Suprapubic skin (tissue), 4 donors: ENCODE measurements at regions not wholly inside any gene's neighbourhood (a gene's known extent, or its start where the extent isn't known, plus 50 kb on each side); places are given as distances from the start of the nearest gene placed in this dataset.

Source experiments
- DNase-seq, 2 donors: peaks; one replicate each; pipeline ENCODE4 v3.0.0-alpha.2; 2019; ENCODE audit warnings: low spot score in 2 of 2
- H3K27ac ChIP-seq: fragments of 200-600 bp; sonication (generic); one replicate; pipeline ENCODE4 v1.5.1; 2019
- H3K27me3 ChIP-seq: fragments of 200-600 bp; sonication (generic); one replicate; pipeline ENCODE4 v1.5.1; 2019
- H3K36me3 ChIP-seq: fragments of 200-600 bp; sonication (generic); one replicate; pipeline ENCODE4 v1.5.1; 2019
- H3K4me1 ChIP-seq: fragments of 200-600 bp; sonication (generic); one replicate; pipeline ENCODE4 v1.5.1; 2019
- H3K4me3 ChIP-seq: fragments of 200-600 bp; sonication (generic); one replicate; pipeline ENCODE4 v1.5.1; 2019; ENCODE audit warnings: mild to moderate bottlenecking
- H3K9me3 ChIP-seq: fragments of 200-600 bp; sonication (generic); one replicate; pipeline ENCODE4 v1.5.1; 2019
- CTCF ChIP-seq, 2 donors: fragments of 200-600 bp in 1 of 2; fragments of 450-650 bp in 1 of 2; sonication (generic) in 1 of 2; IDR thresholded peaks; one replicate each; pipeline ENCODE4 v1.5.1; 2016 to 2019; ENCODE audit warnings: antibody characterized with exemption in 2 of 2, mild to moderate bottlenecking in 1 of 2, moderate library complexity in 1 of 2
- EP300 ChIP-seq: sonication (generic); formaldehyde crosslinking; IDR thresholded peaks from one replicate; pipeline ENCODE4 v1.6.1; 2017; ENCODE audit warnings: antibody characterized with exemption
- POLR2A ChIP-seq, 2 donors: fragments of 450-650 bp; IDR thresholded peaks; one replicate each; pipeline ENCODE4 v1.6.1; 2017; ENCODE audit warnings: antibody characterized with exemption in 2 of 2, mild to moderate bottlenecking in 2 of 2, moderate library complexity in 2 of 2
- POLR2AphosphoS5 ChIP-seq, 3 donors: sonication (generic); formaldehyde crosslinking; IDR thresholded peaks; one replicate each; pipeline ENCODE4 v1.6.1; 2017; ENCODE audit warnings: antibody characterized with exemption in 3 of 3
- WGBS: methylation state at CpG from one replicate; pipeline ENCODE4 v1.1.5; 2018; 5-methylcytosine and 5-hydroxymethylcytosine counted together

GRCh38 chr4:81881855-81882621 lies 410.3 kb upstream of the RASGEF1B start:
- H3K36me3 ChIP-seq, result no peaks in the 10 kb centered on the region
- no peak overlapping the region for H3K4me3 ChIP-seq
- no peak overlapping the region for H3K27ac ChIP-seq
- no peaks in the 10 kb centered on the region for H3K27me3 ChIP-seq
- no peak for TF ChIP-seq EP300
- TF ChIP-seq POLR2A (IDR thresholded peaks at IDR 0.05), result no peak
- no peak for TF ChIP-seq POLR2AphosphoS5 (IDR thresholded peaks at IDR 0.05)
- TF ChIP-seq CTCF (IDR thresholded peaks at IDR 0.05), result no peak
- 43% methylated on average over 3 of the region's 3 CpGs for WGBS
- H3K4me1 ChIP-seq, result peaks cover 9% of the 10 kb centered on the region
- DNase-seq, result no peak
- H3K9me3 ChIP-seq, result no peaks in the 10 kb centered on the region

- Histone ChIP-seq H3K4me3 (no peak overlapping the region), H3K27me3 (no peaks in the 10 kb centered on the region), H3K4me1 (no peaks in the 10 kb centered on the region), H3K9me3 (no peaks in the 10 kb centered on the region), H3K27ac (no peak overlapping the region), H3K36me3 (no peaks in the 10 kb centered on the region)
- WGBS, result 59% methylated on average over 3 of the region's 3 CpGs
- DNase-seq, result no peak
- no peak for TF ChIP-seq CTCF (IDR thresholded peaks at IDR 0.05)
- no peak for TF ChIP-seq EP300
- TF ChIP-seq POLR2A (IDR thresholded peaks at IDR 0.05), result no peak
- no peak for TF ChIP-seq POLR2AphosphoS5 (IDR thresholded peaks at IDR 0.05)
Observed at GRCh38 chr4:81876106-81876505, 404.4 kb upstream of the RASGEF1B start.

- DNase-seq, result no peak
- WGBS, result 63% methylated on average over 3 of the region's 3 CpGs
- H3K4me3 ChIP-seq, result no peak overlapping the region
- no peak overlapping the region for H3K27ac ChIP-seq
- TF ChIP-seq CTCF (IDR thresholded peaks at IDR 0.05) (no peak), POLR2AphosphoS5 (IDR thresholded peaks at IDR 0.05) (no peak), EP300 (no peak), POLR2A (IDR thresholded peaks at IDR 0.05) (no peak)
- no peaks in the 10 kb centered on the region for H3K36me3 ChIP-seq
- no peaks in the 10 kb centered on the region for H3K9me3 ChIP-seq
- no peaks in the 10 kb centered on the region for H3K4me1 ChIP-seq
- no peaks in the 10 kb centered on the region for H3K27me3 ChIP-seq
Observed at GRCh38 chr4:81874661-81875515, 403.2 kb upstream of the RASGEF1B start.

- H3K27me3 ChIP-seq, result no peaks in the 10 kb centered on the region
- no peak overlapping the region for H3K27ac ChIP-seq
- no CpG with 5 or more reads among the region's 5 CpGs for WGBS
- no peak overlapping the region for H3K4me3 ChIP-seq
- no peak for DNase-seq
- H3K4me1 ChIP-seq, result no peaks in the 10 kb centered on the region
- H3K36me3 ChIP-seq, result no peaks in the 10 kb centered on the region
- H3K9me3 ChIP-seq, result no peaks in the 10 kb centered on the region
- TF ChIP-seq POLR2A (IDR thresholded peaks at IDR 0.05) (no peak), CTCF (IDR thresholded peaks at IDR 0.05) (no peak), EP300 (no peak), POLR2AphosphoS5 (IDR thresholded peaks at IDR 0.05) (no peak)
Observed at GRCh38 chr4:81870275-81870674, 398.6 kb upstream of the RASGEF1B start.

GRCh38 chr4:81860111-81860510 lies 388.4 kb upstream of the RASGEF1B start:
- Histone ChIP-seq H3K9me3 (no peaks in the 10 kb centered on the region), H3K4me1 (no peaks in the 10 kb centered on the region), H3K27me3 (no peaks in the 10 kb centered on the region), H3K36me3 (no peaks in the 10 kb centered on the region), H3K27ac (no peak overlapping the region), H3K4me3 (no peak overlapping the region)
- DNase-seq, result no peak
- TF ChIP-seq POLR2A (IDR thresholded peaks at IDR 0.05) (no peak), POLR2AphosphoS5 (IDR thresholded peaks at IDR 0.05) (no peak)
